GM19239 (cell line): ENCODE measurements at regions not wholly inside any gene's neighbourhood (a gene's known extent, or its start where the extent isn't known, plus 50 kb on each side); places are given as distances from the start of the nearest gene placed in this dataset.

ENCODE experiments used
- DNase-seq: peaks from one replicate; pipeline ENCODE4 v3.0.0; 2011; ENCODE audit warnings: low spot score; ENCODE audit not compliant: insufficient read length
- FAIRE-seq: peaks from 2 replicates; lab custom pipeline; 2011; peaks lifted over from hg19 to GRCh38; lab: Jason Lieb, UNC

GRCh38 chr17:72205822-72206221, 85.0 kb downstream of the SOX9 start:
- FAIRE-seq = no peak

GRCh38 chr17:72206376-72206775, 85.6 kb downstream of the SOX9 start:
- DNase-seq (no peak), FAIRE-seq (no peak)

More at GRCh38 chr17:72205822-72206221, 85.0 kb downstream of the SOX9 start:
- DNase-seq = no peak

GRCh38 chr17:72208832-72209231, 88.0 kb downstream of the SOX9 start:
- DNase-seq (no peak), FAIRE-seq (no peak)

- DNase-seq (no peak), FAIRE-seq (no peak)
Observed at GRCh38 chr17:72212041-72212440, 91.2 kb downstream of the SOX9 start.

- no peak for FAIRE-seq
- no peak for DNase-seq
Observed at GRCh38 chr17:72215490-72215889, 94.7 kb downstream of the SOX9 start.

- DNase-seq (no peak), FAIRE-seq (no peak)
Observed at GRCh38 chr17:72215928-72216327, 95.1 kb downstream of the SOX9 start.

- FAIRE-seq (no peak), DNase-seq (no peak)
Observed at GRCh38 chr17:72219137-72219823, 98.5 kb downstream of the SOX9 start.

- DNase-seq (no peak), FAIRE-seq (no peak)
Observed at GRCh38 chr17:72219824-72220493, 99.1 kb downstream of the SOX9 start.

GRCh38 chr17:72222661-72223380, 102.0 kb downstream of the SOX9 start:
- DNase-seq (no peak), FAIRE-seq (no peak)

GRCh38 chr17:72223866-72224291, 103.1 kb downstream of the SOX9 start:
- no peak for DNase-seq
- FAIRE-seq = no peak

- DNase-seq (no peak), FAIRE-seq (no peak)
Observed at GRCh38 chr17:72226322-72226721, 105.5 kb downstream of the SOX9 start.

- FAIRE-seq (no peak), DNase-seq (no peak)
Observed at GRCh38 chr17:72233986-72234385, 113.2 kb downstream of the SOX9 start.

GRCh38 chr17:72234985-72235384, 114.2 kb downstream of the SOX9 start:
- FAIRE-seq (no peak), DNase-seq (no peak)

- DNase-seq (no peak), FAIRE-seq (no peak)
Observed at GRCh38 chr17:72236980-72237633, 116.3 kb downstream of the SOX9 start.

GRCh38 chr17:72238157-72238673, 117.4 kb downstream of the SOX9 start:
- FAIRE-seq (no peak), DNase-seq (no peak)

- FAIRE-seq = no peak
- DNase-seq = no peak
Observed at GRCh38 chr17:72239548-72239947, 118.7 kb downstream of the SOX9 start.

GRCh38 chr17:72240333-72240732, 119.5 kb downstream of the SOX9 start:
- no peak for DNase-seq
- FAIRE-seq = no peak

- DNase-seq (no peak), FAIRE-seq (no peak)
Observed at GRCh38 chr17:72244494-72244893, 123.7 kb downstream of the SOX9 start.

GRCh38 chr17:72244956-72245355, 124.1 kb downstream of the SOX9 start:
- no peak for DNase-seq
- FAIRE-seq = no peak

- FAIRE-seq = no peak
Observed at GRCh38 chr17:72249441-72249840, 128.6 kb downstream of the SOX9 start.

GRCh38 chr17:72250206-72250605, 129.4 kb downstream of the SOX9 start:
- FAIRE-seq (no peak), DNase-seq (no peak)

More at GRCh38 chr17:72249441-72249840, 128.6 kb downstream of the SOX9 start:
- no peak for DNase-seq
